HEK293 (cell line): ENCODE measurements at regions not wholly inside any gene's neighbourhood (a gene's known extent, or its start where the extent isn't known, plus 50 kb on each side); places are given as distances from the start of the nearest gene placed in this dataset.

ENCODE experiments used
- SALL2 ChIP-seq: fragments of 450-650 bp; formaldehyde crosslinking; IDR thresholded peaks from 2 replicates; pipeline ENCODE4 v1.5.0; 2017; ENCODE audit warnings: missing biosample characterization, mild to moderate bottlenecking, missing genetic modification characterization, borderline replicate concordance
- ZNF121 ChIP-seq: fragments of 450-650 bp; formaldehyde crosslinking; IDR thresholded peaks from 2 replicates; pipeline ENCODE4 v1.5.1; 2016; ENCODE audit warnings: missing biosample characterization, missing genetic modification characterization
- ZNF341 ChIP-seq: fragments of 450-650 bp; formaldehyde crosslinking; IDR thresholded peaks from 2 replicates; pipeline ENCODE4; 2016; ENCODE audit warnings: low read depth, missing biosample characterization, missing genetic modification characterization
- TF ChIP-seq, protein P1 (sequence below): fragments of 450-650 bp; formaldehyde crosslinking; IDR thresholded peaks from 2 replicates; pipeline ENCODE4 v1.5.1; 2016; ENCODE audit warnings: missing biosample characterization, missing genetic modification characterization
- TF ChIP-seq, protein P2 (sequence below): fragments of 450-650 bp; formaldehyde crosslinking; IDR thresholded peaks from 2 replicates; pipeline ENCODE4 v1.5.1; 2016; ENCODE audit warnings: missing biosample characterization, missing genetic modification characterization

DNA sequence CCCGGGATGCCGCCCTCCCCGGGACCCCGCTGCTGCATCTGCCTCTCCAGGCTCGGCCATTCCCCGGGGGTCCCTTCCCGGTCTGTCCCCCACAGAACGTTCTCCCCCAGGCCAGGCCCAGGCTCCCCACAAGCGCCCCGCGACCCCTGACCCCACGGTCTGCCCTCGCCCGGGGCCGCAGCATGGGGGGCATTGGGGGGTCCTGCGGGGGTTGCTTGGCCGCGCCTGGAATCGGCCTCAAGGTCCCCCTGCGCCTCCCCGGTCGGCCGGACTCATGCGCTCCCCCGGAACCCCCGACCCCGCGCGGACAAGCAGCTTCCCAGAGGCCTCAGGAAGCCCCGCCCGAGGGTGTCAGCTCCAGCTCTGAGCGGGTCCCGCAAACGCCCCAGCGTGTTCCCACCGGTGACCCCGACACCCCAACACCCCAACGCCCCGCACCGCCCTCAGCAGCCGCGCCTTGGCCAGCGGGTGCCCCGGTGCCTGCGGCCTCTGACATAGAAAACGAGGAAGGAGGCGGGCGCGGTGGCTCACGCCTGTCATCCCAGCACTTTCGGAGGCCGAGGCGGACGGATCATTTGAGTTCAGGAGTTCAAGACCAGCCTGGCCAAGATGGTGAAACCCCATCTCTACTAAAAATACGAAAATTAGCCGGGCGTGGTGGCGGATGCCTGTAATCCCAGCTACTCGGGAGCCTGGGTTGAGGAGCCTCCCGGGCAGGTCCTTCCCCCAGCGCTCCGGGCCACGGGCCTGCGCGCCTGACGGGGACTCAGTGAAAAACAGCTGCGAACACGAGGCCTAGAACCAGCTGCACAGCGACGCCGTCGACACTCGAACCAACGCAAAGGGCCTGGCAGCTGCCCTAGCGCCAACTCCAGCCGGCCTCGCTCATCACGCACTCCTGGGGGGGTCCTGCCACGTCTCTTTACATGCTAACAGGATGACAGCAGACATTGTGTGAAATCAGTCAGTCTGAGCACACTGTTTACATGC lies 61.8 kb upstream of the CTDP1 start:
- TF ChIP-seq, protein P1, sequence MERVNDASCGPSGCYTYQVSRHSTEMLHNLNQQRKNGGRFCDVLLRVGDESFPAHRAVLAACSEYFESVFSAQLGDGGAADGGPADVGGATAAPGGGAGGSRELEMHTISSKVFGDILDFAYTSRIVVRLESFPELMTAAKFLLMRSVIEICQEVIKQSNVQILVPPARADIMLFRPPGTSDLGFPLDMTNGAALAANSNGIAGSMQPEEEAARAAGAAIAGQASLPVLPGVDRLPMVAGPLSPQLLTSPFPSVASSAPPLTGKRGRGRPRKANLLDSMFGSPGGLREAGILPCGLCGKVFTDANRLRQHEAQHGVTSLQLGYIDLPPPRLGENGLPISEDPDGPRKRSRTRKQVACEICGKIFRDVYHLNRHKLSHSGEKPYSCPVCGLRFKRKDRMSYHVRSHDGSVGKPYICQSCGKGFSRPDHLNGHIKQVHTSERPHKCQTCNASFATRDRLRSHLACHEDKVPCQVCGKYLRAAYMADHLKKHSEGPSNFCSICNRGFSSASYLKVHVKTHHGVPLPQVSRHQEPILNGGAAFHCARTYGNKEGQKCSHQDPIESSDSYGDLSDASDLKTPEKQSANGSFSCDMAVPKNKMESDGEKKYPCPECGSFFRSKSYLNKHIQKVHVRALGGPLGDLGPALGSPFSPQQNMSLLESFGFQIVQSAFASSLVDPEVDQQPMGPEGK (tag by site-specific recombination), result no peak
- TF ChIP-seq ZNF341 (tag by site-specific recombination), result no peak
- no peak for TF ChIP-seq ZNF121
- TF ChIP-seq SALL2 (tag by site-specific recombination), result no peak
- TF ChIP-seq, protein P2, sequence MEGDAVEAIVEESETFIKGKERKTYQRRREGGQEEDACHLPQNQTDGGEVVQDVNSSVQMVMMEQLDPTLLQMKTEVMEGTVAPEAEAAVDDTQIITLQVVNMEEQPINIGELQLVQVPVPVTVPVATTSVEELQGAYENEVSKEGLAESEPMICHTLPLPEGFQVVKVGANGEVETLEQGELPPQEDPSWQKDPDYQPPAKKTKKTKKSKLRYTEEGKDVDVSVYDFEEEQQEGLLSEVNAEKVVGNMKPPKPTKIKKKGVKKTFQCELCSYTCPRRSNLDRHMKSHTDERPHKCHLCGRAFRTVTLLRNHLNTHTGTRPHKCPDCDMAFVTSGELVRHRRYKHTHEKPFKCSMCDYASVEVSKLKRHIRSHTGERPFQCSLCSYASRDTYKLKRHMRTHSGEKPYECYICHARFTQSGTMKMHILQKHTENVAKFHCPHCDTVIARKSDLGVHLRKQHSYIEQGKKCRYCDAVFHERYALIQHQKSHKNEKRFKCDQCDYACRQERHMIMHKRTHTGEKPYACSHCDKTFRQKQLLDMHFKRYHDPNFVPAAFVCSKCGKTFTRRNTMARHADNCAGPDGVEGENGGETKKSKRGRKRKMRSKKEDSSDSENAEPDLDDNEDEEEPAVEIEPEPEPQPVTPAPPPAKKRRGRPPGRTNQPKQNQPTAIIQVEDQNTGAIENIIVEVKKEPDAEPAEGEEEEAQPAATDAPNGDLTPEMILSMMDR (tag by site-specific recombination), result no peak
